ENCODE measurements at regions not wholly inside any gene's neighbourhood (a gene's known extent, or its start where the extent isn't known, plus 50 kb on each side); places are given as distances from the start of the nearest gene placed in this dataset.
"Not testable (repeated sequence)": the region's sequence is repeated elsewhere in the genome, so short reads cannot be mapped to it uniquely, and the experiment has no call there.

- DNase-seq (ENCODE audit: low read depth) = no peak
Observed at GRCh38 chr2:78814331-78814986, 211.0 kb upstream of the REG3G start.

GRCh38 chr2:78817430-78817829 lies 208.1 kb upstream of the REG3G start:
- no peak for DNase-seq (ENCODE audit: low read depth)

GRCh38 chr2:78832481-78832880 lies 193.0 kb upstream of the REG3G start:
- DNase-seq (ENCODE audit: low read depth) = no peak

- DNase-seq (ENCODE audit: low read depth) = no peak
Observed at GRCh38 chr2:78839259-78839658, 186.2 kb upstream of the REG3G start.

GRCh38 chr2:78840311-78840710 lies 185.2 kb upstream of the REG3G start:
- DNase-seq (ENCODE audit: low read depth) = not testable (repeated sequence)

GRCh38 chr2:78845664-78846185 lies 179.8 kb upstream of the REG3G start:
- no peak for DNase-seq (ENCODE audit: low read depth)

- peak; percentile 3 for DNase-seq (ENCODE audit: low read depth)
Observed at GRCh38 chr2:78861546-78861945, 164.0 kb upstream of the REG3G start.

GRCh38 chr2:78864205-78864604 lies 161.3 kb upstream of the REG3G start:
- no peak for DNase-seq (ENCODE audit: low read depth)

GRCh38 chr2:78865667-78866066 lies 159.8 kb upstream of the REG3G start:
- no peak for DNase-seq (ENCODE audit: low read depth)

- DNase-seq (ENCODE audit: low read depth) = no peak
Observed at GRCh38 chr2:78870343-78870967, 155.0 kb upstream of the REG3G start.

GRCh38 chr2:78873526-78873925 lies 152.0 kb upstream of the REG3G start:
- DNase-seq (ENCODE audit: low read depth) = no peak

- DNase-seq (ENCODE audit: low read depth) = no peak
Observed at GRCh38 chr2:78876316-78876688, 149.2 kb upstream of the REG3G start.

- DNase-seq (ENCODE audit: low read depth) = no peak
Observed at GRCh38 chr2:78887446-78887845, 138.1 kb upstream of the REG3G start.

- DNase-seq (ENCODE audit: low read depth) = no peak
Observed at GRCh38 chr2:78890935-78891334, 134.6 kb upstream of the REG3G start.

GRCh38 chr2:78892295-78892694 lies 133.2 kb upstream of the REG3G start:
- no peak for DNase-seq (ENCODE audit: low read depth)

GRCh38 chr2:78895022-78895421 lies 130.5 kb upstream of the REG3G start:
- no peak for DNase-seq (ENCODE audit: low read depth)

GRCh38 chr2:78896536-78896935 lies 129.0 kb upstream of the REG3G start:
- no peak for DNase-seq (ENCODE audit: low read depth)

- no peak for DNase-seq (ENCODE audit: low read depth)
Observed at GRCh38 chr2:78907089-78907488, 118.4 kb upstream of the REG3G start.

- DNase-seq (ENCODE audit: low read depth) = no peak
Observed at GRCh38 chr2:78908973-78909372, 116.5 kb upstream of the REG3G start.

GRCh38 chr2:78910376-78910775 lies 115.1 kb upstream of the REG3G start:
- no peak for DNase-seq (ENCODE audit: low read depth)

- DNase-seq (ENCODE audit: low read depth) = no peak
Observed at GRCh38 chr2:78913257-78913656, 112.2 kb upstream of the REG3G start.

GRCh38 chr2:78925258-78925657 lies 100.2 kb upstream of the REG3G start:
- DNase-seq (ENCODE audit: low read depth) = no peak

GRCh38 chr2:78928502-78928901 lies 97.0 kb upstream of the REG3G start:
- no peak for DNase-seq (ENCODE audit: low read depth)

GRCh38 chr2:78940998-78941397 lies 84.5 kb upstream of the REG3G start:
- DNase-seq (ENCODE audit: low read depth) = peak; percentile 19
